ENCODE measurements at regions not wholly inside any gene's neighbourhood (a gene's known extent, or its start where the extent isn't known, plus 50 kb on each side); places are given as distances from the start of the nearest gene placed in this dataset.

DNA sequence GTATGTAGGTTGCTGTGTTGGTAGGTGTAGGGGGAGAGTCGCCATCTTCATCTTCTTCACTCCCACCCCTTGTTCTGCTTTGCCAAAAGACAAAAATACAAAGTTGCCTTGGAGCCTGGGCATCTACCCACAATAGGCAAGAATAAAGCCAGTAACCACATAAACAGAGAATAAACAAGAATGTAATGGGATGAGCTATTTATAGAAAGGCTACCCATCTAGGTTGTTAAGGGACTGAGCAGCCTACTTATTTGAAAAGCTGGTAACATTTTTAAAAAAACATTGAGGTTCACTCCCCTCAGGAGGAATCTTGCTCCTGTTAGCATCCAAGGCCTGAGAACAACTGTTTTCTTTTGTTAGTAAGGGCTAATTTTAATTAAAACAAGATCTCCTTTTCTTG lies 301.4 kb upstream of the STXBP5 start:
- intact Hi-C loops (cut with micrococcal nuclease) = loop anchor here (1.0 to 5.0 kb wide), 2 partner anchors 382 to 1264 kb away; no protein-coding TSS in a partner anchor

DNA sequence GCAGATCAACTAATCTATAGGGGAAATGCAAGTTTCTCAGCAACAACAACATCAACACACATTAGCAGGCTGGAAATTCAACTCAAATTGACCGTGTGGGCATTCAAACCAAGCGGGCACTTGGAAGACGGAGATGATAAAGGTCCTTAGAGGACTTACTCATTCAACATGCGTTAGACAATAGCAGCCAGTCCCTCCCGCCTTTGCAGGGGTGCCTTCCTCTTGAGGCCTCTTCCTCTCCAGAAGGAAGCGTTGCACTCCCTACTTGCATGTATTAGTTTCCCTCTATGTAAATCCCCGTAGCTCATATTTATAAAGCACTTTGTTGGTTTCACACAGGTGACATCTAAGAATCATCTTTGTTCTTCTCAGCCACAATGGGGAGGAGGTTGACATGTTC lies 300.8 kb upstream of the STXBP5 start:
- intact Hi-C loops (cut with micrococcal nuclease) = loop anchor here (5.0 kb wide), 1 partner anchor 1264 kb away; no protein-coding TSS in a partner anchor

DNA sequence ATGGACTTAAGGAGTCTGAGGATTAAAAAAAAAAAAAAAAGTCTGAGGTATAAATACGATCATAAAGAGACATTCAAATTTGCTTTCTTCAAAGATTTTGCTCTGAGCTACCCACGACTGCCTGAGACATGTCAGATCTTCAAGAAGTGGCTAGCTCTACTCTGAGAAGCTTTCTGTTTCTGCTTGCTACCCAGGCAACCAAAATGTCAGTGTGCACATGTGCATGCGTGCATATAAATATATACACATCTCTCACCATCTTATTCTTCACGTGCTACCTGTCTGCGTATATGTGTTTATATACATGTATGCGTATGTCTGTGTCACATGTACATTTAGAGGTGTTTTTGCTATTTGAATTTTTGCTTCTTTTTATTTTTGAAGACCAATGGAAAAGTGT lies 299.6 kb upstream of the STXBP5 start:
- intact Hi-C loops (cut with micrococcal nuclease) = loop anchor here (5.0 kb wide), 1 partner anchor 1263 kb away; no protein-coding TSS in a partner anchor

DNA sequence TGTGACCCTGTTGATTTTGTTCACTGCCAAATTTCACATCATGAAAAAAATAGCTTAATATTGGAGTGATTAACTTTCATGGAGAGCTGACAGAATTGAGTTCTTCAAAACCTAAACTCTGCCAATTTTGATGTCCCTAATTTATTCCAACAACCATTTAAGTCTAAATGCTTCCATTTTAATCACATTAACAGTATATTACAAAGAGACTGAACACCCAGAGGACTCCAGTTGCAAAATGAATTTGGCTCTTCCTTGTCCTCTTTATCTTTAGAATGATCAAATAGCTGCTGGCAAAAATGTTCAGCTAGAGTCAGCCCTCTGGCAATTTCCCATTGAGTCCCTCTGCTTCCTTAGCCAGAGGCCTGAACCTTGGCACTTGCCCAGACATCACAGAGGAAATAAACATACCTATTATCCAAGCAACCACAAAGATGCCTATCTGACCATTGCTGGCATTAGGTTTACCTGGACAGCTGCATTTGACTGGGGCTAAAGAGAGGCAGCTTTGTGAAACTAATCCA lies 299.0 kb upstream of the STXBP5 start:
- intact Hi-C loops (cut with micrococcal nuclease) = no loop called here

DNA sequence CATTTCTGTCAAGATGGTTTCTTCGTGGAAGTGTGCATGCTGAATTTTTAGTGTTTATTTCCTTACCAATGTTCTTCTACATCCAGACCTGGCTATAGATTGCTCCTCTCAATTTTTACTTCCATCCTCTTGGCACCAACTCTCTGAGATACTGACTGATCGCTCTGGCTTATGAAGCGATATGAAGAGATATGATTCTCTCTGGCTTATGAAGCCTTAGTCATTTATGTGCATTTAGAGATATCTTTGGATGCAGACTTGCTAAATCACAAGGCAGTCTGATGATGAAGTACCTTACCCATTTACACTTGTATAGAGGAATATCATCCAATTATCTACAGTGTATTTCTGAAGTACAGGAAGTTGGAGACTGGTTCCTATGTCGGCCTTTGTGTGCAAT lies 295.4 kb upstream of the STXBP5 start:
- intact Hi-C loops (cut with micrococcal nuclease) = no loop called here

DNA sequence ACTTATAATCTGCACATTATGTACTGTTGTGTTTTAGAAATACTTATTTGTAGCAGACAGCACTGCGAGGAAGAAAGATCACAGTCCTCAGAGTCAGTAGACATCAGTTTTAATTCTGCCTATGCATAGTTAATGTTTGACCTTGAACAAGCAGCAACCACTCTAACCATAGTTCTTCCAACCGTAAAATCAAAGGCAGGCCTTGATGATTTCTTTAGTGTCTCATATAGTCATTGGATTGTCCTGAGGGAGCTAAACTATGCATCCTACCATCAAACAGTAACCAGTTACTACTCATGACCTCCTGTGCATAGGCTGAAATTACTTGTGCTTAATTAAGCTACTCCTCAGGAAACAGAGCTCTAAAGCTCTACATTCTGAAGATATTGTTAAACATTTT lies 294.8 kb upstream of the STXBP5 start:
- intact Hi-C loops (cut with micrococcal nuclease) = no loop called here

DNA sequence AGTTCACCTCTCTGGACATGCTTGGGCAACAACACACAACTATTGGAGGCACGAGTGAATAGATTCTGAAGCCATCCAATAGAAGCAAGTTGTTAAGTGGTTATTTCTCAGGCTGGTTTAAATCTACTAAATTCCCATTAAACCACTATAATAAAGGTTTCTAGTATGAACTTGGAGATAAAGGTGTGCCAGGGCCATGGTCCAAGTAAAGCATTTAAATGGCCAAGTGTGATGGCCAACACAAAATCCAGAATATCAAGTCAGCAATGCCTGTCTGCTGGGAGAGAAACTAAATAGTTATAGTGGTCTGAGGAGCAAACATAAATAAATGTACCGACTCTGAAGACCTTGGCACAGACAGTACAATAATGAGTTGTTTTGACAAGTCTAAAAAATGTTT lies 294.3 kb upstream of the STXBP5 start:
- intact Hi-C loops (cut with micrococcal nuclease) = no loop called here

DNA sequence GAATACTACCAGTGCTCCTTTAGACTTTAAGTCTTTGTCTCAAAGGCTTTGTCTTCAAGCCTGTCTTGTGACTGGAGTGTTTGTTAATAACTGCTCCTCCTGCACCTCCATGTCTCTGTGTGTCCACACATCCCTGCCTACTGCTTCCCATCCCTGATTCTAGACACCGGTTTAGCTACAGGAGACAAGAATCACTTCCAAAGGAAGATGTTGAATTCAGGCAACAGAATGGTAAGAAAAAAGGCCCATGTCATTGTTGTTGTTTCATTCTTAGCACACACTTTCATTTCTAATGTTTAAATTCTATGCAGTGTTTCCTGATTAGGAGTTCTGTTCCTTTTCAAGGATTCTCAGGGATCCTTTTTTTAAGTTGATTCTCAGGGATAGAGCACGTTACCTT lies 293.6 kb upstream of the STXBP5 start:
- intact Hi-C loops (cut with micrococcal nuclease) = no loop called here

DNA sequence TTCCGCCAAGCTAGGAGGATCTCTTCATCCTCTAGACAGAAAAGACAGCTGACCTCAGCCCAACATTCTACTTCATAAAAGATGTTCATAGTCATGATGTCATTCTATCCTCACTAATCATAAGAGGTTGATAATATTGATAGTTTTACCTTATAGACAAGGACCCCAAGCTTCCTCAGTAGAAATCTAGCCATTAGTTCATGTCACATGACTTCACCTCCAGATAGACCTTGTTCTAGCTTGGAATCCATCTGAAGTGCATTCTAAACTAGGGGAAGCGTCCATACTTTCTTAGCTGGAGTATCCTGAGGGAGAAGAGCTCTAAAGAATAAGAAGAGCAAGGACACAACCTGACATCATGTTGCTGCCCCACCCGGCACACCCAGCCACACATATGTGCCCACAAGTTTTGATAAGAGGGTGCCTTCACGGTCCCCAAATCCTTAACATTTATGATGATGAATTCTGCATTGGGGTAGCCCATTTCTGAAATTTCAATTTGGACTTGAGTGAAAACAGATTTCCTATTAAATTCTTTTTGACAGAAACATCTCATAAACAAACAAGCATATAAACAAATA lies 292.5 kb upstream of the STXBP5 start:
- intact Hi-C loops (cut with micrococcal nuclease) = no loop called here

DNA sequence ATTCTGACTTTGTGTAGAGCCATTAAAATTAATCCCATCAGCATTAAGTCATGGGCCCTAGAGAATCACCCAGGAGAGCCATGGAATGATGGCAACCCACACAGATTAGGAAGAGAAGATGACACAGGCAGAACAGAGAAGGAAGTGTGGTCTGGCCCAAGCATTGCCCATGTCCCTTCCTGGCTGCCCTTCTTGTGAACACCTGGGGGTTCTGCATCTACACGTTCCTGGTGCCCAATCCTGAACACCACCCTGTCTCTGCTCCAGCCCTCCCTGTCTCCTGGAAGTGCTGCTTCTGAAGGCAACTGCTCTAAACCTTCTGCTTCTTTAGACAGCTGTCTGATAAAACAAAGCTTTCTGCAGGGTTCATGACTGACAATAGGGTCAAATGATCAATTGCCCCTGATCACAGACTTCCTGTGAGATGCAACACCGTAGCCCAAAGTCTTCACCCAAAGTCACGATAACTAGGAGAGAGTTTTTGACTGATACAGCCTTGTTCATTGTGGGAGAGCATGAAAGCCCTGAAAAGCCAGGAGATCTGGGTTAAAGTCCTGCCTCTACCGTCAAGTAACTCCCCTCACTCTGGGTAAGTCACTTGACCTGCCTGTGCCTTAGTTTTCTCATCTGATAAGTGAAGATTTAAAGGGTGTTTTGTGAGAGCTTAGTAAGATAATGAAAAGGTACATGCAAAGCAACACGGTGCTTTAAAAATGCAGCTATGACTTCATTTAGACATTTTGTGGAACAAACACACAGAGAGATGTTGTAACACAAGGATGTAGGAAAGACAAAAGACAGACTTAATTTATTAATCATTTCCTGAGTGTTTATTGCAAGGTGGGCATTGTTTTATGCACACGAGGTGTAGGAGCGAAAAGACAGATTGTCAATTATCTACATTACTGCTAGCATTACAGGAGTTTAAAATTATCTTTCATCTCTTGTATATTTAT lies 291.2 kb upstream of the STXBP5 start:
- intact Hi-C loops (cut with micrococcal nuclease) = no loop called here

DNA sequence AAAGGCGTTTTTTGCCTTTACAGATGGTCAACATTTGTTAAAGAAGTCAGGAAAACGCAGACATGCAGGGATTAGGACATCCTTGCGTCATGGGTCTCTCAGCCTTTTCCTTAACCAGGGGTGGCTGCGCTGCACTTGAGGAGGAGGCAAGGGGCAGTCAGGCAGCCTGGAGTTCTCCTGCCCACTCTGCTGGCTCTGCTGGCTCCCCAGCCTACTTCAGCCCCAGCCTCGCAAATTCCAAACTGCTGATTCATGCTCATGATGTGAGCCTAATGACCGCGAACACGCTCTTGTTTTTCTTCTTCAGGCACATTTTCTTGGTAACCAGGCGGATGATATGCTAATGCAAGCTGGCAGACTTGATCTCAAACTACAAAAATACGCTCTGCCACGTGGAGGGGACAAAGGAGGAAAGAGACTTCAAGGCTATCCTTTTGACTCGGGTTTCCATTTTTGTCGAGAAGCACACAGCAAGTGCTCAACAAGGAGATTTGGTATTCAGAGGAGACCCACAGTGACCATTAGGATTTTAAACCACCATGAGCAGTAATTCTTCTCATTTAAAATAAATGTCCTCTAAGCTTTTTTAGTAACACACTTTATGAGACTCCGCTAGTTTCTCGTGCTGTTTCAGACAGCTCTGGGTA lies 290.3 kb upstream of the STXBP5 start:
- intact Hi-C loops (cut with micrococcal nuclease) = no loop called here

DNA sequence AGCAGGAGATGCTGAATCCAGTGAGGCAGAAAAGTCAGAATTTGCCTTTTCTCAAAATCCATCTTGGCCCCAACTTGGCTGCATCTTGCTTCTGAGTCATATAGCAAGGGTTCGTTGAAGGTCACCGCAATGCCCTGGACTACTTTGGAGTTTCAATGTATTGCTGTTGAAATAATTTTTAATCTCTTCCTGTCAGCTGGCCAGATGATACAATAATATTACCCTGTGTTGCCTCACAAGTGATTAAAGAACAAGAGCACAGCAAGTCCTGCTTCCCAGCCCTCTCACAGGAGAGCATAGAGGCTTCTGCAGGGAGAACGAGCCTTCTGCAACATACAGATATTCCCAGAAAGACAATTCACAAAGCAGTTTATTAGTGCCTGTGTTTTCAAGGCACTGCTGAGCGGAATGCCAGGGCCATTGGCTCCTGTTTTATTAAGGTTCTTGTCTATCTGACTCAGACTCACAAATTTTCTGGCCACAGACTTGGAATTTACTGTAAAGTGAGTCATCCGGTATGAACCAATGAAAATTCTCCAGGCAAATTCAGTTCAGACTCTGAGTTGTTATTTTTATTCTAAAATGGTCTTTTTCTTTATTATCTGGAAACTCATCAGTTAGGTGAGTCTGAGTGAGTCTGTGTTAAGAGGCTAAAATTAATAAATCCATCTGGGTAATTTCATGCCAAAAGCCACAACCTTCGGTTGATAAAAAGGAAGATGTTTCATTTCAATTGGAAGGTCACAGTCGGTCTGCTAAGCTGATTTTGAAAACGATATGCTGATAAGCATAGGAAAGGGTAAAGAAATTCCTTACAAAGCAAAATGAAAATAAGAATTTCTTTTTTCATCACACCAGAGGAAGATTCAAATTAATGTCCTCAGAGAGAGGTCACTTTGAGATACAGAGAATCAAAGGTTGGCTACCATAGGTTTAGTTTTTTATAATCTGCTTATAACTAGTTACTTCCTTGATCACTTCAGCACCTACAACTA lies 289.4 kb upstream of the STXBP5 start:
- intact Hi-C loops (cut with micrococcal nuclease) = no loop called here

DNA sequence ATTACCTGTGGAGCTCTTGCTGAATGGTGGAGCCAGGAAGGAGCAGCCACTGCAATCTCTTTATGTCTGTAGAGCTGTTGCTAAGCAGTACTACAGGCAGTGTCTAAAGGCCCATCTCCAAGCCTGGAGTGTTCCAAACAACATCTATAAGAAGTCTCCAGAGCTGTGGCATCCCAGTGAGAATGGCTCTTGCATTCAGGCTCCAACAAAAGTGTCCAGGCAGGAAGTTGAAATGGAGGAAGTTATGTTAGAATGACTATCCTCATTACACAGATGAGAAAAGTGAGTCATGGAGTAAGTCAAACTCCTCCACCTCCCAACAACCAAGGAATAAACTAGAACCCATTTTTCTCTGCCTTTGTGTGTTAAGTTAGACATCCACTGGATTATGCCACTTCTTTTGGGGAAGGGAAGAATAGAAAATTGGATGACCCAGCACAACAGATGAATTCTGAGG lies 288.5 kb upstream of the STXBP5 start:
- intact Hi-C loops (cut with micrococcal nuclease) = no loop called here

DNA sequence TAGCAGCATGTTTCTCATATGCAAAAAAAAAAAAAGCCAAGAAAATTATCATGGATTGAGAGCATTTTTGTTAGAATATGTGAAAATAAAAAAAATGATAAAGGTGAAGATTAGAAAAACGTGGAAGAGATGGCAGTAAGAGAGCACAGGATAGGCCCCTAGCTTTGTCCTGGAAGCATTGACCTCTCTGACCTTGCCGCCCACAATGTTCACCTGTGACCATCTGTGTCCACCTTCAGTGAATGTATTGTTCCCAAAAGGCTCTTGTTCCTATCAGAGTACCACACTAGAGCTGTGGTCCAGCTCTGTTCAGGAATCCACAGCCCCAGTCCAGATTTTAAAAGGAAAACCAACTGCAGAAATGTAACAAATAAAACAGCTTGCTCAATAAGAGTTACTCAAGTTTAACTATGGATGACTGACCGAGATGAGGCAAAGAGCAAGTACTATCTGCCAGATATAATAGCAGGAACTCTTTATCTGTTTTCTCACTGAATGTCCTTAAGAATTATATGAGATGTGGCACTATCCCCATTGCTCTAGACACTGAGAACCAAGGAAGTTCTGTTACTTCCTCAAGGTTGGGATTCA lies 287.7 kb upstream of the STXBP5 start:
- intact Hi-C loops (cut with micrococcal nuclease) = no loop called here

DNA sequence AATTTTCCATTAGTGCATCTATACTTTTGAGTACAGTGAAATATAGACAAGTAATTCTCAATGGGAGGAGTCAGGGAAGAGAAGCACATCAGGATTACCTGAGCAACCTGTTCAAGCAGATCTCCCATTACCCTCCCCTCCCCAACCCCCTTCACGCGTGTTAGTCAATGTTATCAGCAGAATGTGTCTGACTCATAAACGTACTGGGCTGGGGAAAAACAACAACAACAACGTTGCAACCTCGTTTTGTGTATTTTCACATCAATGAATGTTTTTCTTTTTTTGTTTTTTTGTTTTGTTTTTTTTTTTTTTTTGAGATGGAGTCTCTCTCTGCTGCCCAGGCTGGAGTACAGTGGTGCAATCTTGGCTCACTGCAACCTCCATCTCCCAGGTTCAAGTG lies 287.0 kb upstream of the STXBP5 start:
- intact Hi-C loops (cut with micrococcal nuclease) = no loop called here

DNA sequence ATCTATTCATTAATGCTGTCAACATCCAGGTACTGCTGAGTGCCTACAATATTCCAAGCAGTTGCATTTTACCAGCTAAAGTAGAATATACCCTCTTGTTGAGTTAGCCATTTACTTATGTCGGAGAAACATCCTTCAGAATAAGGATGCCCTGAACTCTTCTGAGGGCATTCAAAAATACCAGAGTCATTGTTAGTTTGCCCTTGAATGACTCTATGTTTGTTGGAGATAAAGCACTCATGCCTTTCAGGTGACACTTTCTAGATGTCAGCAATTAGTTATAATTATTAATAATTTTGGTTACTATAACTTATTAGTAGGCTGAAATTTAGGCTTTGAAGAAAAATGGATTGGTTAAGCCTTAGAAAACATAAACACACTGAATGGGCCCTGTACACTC lies 286.2 kb upstream of the STXBP5 start:
- intact Hi-C loops (cut with micrococcal nuclease) = no loop called here

DNA sequence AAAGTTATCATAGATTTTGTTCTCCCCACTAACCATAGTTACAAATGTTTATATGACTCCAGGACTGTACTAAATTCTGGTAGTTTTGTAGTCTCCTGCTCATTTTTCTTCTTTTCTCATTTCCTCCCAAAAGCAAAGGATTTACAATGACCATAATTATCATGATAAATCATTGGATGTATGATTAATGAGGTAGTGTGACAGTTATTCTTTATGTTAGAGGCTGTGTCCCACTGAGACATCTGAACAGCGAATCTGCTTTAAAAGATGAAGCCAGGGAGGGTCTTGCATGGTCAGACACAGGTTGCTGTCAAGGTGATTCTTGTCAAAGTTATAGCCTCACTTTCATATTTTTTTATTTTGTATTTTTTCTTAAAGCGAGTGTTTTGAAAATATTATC lies 285.2 kb upstream of the STXBP5 start:
- intact Hi-C loops (cut with micrococcal nuclease) = no loop called here

DNA sequence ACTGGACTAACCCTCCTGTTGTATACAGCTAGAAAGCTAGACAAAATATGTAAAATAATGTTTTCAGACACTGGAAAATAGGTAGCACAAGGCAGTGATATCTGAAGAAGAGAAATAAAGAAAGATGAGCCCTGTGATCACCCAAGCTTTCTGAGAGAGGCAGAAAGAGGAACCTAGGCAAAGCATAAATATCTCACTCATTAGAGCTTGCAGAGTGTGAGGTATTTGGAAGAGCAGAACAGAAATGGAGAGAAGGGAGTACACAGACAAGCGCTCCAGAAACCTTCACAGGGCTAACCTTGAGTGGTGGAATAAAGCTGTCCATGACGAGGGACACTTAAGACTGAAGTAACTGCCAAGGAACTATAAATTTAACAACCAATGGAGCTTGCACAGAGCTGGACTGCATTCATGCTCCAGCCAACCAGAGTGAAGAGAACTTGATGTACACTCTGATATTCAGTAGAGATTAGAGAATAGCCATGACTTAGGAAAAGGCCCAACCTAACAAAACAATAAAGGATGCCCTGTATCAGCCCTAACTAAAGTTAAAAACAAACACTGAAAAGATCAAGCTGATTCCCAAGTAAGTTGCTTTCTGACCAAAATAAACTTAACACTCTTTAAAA lies 280.9 kb upstream of the STXBP5 start:
- intact Hi-C loops (cut with micrococcal nuclease) = no loop called here

DNA sequence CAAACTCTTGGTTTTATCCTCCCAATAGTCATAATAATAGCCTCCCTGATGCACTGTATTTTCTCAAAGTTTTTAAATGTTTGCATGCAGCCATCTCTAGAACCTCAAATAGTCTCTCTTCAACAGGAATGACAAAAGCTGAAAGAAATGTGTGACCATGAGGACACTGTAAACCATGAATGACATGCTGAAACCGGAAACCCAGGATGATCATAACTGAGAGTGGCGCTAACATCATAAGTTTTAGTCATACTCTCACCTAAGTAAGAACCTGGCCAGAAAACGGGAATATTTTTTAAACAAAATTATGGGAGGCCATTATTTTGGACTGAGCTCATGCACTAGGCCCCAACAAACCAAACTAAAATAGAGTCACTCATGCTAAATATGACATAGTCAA lies 278.4 kb upstream of the STXBP5 start:
- intact Hi-C loops (cut with micrococcal nuclease) = no loop called here

DNA sequence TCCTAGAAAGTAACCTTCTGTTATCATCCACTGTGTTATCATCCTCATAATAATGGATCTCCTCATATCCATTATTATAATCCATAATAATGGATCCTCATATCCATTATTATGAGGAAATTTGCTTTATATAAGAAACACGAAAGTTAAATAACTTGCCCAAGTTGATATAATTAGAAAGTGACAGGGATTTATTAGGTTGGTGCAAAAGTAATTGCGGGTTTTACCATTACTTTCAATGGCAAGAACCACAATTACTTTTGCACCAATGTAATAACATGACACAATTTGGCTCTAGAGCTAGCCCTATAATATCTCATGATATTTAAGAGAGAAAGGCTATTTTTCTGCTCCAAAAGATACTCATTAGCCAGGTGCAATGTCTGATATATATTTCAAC lies 275.7 kb upstream of the STXBP5 start:
- intact Hi-C loops (cut with micrococcal nuclease) = no loop called here

All from T-helper 1 cell treated with Interleukin-12 subunit alpha and Interleukin-12 subunit beta and Interleukin-4 antibody, amounts not matched to agents 30 ng/mL and 1 ng/mL, for 36 hours (primary cell).